SKM-1 treated with dmso at 0.1 percent for 144 hours (cell line): ENCODE measurements at regions not wholly inside any gene's neighbourhood (a gene's known extent, or its start where the extent isn't known, plus 50 kb on each side); places are given as distances from the start of the nearest gene placed in this dataset.
"Not testable (repeated sequence)": the region's sequence is repeated elsewhere in the genome, so short reads cannot be mapped to it uniquely, and the experiment has no call there.

Experiments
- DNase-seq: peaks from one replicate; lab custom pipeline; 2025; ENCODE audit not compliant: unreplicated experiment; lab: John Stamatoyannopoulos, UW

- DNase-seq: no peak
These were observed 67.5 kb downstream of the EIF1AY start for GRCh38 chrY:20643055-20643454.

DNA sequence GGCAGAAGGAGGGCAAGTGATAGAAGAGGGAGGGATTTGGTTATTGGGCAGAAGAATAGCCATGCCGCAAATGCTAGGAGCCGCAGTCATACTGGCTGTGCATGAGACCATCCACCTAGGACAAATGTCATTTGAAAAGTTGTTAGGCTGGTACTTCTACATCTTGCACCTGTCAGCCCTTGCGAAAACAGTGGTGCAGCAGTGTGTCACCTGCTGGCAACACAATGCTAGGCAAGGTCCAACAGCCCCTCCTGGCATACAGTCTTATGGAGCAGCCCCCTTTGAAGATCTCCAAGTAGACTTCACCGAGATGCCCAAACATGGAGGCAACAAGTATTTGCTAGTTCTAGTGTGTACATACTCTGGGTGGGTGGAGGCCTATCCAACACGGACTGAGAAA, 72.7 kb downstream of the EIF1AY start:
- no peak for DNase-seq

DNA sequence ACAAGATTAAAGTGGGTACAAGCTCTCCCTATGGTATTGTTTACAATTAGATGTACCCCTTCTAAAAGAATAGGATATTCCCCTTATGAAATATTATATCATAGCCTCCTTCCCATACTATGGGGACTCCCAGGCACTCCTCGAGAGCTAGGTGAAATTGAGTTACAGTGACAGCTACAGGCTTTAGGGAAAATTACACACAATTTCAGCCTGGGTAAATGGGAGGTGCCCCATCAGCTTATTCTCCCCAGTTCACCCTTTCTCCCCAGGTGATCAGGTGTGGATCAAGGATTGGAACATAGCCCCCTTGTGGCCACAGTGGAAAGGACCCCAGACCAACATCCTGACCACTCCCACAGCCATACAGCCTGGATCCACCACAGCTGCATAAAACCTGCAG, 73.3 kb downstream of the EIF1AY start:
- not testable (repeated sequence) for DNase-seq

DNA sequence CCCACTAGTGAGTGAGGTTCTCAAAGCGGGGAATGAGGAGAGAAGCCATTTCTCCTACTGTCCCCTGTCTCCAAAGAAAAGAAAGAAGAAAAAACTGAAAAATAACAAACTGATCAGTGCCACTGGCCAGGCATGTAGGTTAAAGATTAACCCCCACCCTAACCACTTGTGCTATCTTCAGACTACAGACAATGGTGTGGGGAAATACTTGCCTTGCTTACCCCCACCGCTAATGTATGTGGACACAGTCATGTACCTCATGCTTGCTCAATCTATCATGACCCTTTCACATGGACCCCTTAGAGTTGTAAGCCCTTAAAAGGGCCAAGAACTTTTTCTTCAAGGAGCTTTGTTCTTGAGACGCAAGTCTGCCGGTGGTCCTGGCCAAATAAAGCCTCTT, 75.9 kb downstream of the EIF1AY start:
- no peak for DNase-seq

GRCh38 chrY:20659450-20659849, 83.9 kb downstream of the EIF1AY start:
- DNase-seq: peak; percentile 0

DNA sequence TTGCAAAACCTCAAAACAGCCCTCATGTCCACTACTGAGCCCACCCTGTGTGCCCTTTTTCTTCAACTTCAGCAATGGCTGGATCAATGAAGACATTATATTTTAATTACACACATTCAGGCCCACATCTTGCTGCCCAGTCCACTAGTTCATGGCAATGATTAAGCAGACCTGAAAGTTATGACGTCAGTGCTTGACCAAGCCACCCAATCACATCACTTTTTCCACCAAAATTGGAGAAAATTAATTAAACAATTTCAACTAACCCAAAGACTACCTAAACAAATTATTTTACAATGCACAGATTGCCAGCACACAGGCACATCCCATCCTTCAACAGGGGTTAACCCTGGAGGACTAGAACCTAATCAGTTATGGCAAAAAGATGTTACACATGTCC, 86.6 kb downstream of the EIF1AY start:
- DNase-seq: no peak

DNA sequence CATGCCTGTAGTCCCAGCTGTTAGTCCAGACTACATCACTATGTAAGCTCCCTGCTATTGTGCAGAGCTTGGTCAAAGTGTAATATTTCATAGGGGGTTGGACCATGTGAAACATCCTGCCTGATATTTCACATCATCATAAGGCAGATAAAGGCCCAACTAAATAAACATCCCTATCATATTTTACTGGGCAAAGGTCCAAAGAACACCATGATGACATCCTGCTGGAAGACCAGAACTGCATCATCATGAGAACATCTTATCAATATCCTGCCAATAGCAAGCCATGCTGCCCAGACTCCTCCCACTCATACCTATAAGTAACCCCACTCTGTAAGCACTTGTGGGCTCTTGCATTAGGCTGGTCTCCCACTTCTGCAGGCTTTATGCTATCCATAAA, 88.6 kb downstream of the EIF1AY start:
- DNase-seq: no peak

GRCh38 chrY:20665357-20665756, 89.8 kb downstream of the EIF1AY start:
- DNase-seq: not testable (repeated sequence)

DNA sequence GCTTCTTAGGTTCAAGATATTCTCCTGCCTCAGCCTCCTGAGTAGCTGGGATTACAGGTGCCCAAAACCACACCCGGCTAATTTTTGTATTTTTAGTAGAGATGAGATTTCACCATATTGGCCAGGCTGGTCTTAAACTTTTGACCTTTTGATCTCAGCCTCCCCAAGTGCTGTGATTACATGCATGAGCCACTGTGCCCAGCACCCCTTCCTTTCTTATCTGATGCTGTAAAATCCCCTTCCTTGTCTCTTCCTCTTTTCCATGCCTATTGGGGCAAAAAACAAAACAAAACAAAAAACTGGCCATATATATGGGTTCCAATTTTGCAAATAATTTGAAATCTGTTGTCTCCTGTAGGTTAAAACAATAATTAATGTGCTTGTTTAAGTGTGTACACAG, 74.0 kb upstream of the RPS4Y2 start:
- no peak for DNase-seq

DNA sequence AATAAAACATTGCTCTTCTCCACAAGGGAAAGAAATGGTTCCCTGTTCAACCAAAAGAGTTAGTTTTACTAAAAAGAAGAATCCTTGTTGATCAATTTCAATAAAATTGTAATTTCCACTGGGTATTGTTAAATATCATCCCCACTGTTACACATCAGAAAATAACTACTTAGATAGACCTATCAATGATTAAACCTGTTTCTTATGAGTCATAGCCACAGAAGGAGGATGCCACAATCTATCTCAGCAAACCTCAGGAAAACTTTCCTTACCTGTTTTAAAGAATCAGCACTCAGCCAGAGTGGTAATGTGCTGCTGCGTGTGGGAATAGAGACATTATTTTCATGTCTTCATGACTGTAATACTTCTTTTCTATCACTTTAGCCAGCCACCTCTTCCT, 72.5 kb upstream of the RPS4Y2 start:
- no peak for DNase-seq

DNA sequence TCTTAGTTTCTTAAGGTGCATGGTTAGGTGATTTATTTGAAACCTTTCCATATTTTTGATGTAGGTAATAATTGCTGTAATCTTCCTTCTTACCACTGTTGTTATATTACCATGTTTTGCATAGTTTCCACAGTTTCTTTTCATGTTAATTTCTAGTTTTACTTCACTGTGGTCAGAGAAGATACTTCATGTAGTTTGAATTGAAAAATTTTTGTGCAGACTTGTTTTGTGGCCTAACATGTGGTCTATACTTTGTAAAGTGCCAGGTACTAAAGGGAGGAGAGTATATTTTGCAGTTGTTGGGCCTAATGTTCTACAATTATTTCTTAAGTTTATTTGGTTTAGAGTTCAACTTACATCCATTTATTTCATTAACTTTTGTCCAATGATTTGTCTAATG, 69.2 kb upstream of the RPS4Y2 start:
- DNase-seq: no peak
